GM21526 (cell line): ENCODE measurements at regions not wholly inside any gene's neighbourhood (a gene's known extent, or its start where the extent isn't known, plus 50 kb on each side); places are given as distances from the start of the nearest gene placed in this dataset.
"Not testable (repeated sequence)": the region's sequence is repeated elsewhere in the genome, so short reads cannot be mapped to it uniquely, and the experiment has no call there.

Source experiments
- ATAC-seq: cut with Tn5 transposase; IDR thresholded peaks from one replicate; pipeline ENCODE4 v1.9.1; 2021; ENCODE audit warnings: moderate library complexity; ENCODE audit not compliant: unreplicated experiment, low FRiP score

DNA sequence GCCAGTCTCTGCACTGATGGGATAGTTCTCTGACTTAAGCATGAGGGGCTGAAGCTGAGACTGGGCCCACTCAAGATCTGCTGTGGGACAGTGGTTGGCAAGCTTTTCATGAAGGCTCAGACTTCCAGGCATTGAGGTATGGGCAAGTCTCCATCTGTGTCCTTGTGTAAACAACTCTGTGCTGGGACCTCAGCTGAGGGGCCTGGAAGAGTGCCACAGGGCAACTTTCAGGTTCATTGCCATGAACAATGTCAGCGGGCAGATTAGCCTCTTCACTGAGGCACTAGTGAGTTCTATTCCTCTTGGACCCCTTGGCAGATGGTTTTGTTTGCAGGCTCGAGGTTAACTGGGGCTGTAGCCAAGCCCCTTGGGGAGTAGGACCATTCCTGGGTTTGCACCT, 127.1 kb downstream of the MRPS30 start:
- ATAC-seq = no peak

- ATAC-seq = no peak
Measured at GRCh38 chr5:44942524-44943001, 133.8 kb downstream of the MRPS30 start.

GRCh38 chr5:44943647-44944046, 134.9 kb downstream of the MRPS30 start:
- ATAC-seq = no peak

DNA sequence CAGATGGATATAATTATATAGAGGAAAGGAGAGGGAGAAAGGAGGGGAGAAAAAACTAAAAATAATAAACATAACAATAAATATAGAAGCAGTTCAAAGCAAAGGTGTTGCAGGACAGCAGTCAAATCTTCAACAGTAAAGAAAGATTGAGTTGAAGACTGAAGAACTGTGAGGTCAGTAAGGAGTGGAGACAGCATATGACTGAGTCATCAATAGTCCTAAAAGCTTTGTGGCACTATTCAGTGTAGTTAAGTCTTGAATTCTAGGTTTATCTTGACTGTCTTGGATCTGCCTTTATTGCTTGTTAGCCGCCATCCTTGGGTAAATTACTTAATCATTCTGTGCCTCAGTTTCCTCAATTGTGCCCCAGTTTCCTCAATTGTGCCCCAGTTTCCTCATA, 137.0 kb downstream of the MRPS30 start:
- ATAC-seq = no peak

- no peak for ATAC-seq
Measured at GRCh38 chr5:44949687-44950086, 140.9 kb downstream of the MRPS30 start.

DNA sequence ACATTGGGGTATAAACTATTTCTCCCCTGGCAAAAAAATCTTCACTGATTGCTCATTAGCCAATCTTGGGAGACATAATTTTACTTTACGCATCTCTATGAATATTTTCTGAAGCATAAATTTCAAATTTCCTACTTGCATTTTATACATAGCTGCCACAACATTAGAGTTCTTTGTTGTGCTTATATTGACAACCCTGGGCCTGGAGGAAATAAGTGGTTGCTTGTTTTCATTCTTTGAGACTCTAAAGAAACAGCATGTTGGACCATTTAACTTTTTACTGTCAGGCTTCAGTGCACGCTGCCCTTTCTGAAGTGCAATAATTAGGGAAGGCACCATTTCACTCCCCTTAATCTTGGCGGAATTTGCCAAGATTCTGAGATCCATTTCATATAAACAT, 142.6 kb downstream of the MRPS30 start:
- no peak for ATAC-seq

DNA sequence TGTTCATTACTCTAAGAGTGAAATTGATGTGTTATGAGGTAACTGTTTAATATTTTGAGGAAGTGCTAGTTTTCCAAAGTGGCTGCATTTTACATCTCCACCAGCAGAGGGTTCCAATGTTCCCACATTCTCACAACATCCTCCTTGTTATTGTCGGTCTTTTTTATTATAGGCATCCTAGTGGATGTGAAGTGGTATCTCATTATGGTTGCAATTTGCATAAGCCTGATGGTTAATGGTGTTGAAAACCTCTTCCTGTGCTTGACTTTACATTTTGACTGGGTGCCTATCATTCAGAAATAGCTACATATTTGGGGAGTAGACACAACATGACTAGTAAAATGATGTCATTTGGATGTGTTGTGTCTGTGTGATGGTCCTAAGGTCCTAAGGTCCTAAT, 143.6 kb downstream of the MRPS30 start:
- ATAC-seq = peak; percentile 81

- no peak for ATAC-seq
Measured at GRCh38 chr5:44953078-44953477, 144.3 kb downstream of the MRPS30 start.

GRCh38 chr5:44958943-44959454, 150.3 kb downstream of the MRPS30 start:
- not testable (repeated sequence) for ATAC-seq

GRCh38 chr5:44969825-44970224, 161.1 kb downstream of the MRPS30 start:
- no peak for ATAC-seq

- ATAC-seq = not testable (repeated sequence)
Measured at GRCh38 chr5:44970963-44971362, 162.2 kb downstream of the MRPS30 start.

DNA sequence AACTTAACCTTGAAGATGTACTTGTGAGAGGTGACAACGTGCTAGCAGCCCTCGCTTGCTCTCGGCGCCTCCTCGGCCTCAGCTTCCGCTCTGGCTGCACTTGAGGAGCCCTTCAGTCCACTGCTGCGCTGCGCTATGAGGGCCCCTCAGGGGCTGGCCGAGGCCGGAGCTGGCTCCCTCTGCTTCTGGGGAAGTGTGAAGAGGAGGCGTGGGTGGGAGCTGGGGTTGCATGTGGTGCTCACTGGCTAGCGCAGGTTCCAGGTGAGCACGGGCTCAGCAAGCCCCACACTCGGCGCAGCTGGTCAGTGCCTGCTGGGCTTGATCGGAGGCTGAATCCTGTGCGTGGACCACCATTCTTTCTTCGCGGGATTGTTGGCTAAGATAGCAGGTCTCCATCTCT, 166.1 kb downstream of the MRPS30 start:
- ATAC-seq = no peak

DNA sequence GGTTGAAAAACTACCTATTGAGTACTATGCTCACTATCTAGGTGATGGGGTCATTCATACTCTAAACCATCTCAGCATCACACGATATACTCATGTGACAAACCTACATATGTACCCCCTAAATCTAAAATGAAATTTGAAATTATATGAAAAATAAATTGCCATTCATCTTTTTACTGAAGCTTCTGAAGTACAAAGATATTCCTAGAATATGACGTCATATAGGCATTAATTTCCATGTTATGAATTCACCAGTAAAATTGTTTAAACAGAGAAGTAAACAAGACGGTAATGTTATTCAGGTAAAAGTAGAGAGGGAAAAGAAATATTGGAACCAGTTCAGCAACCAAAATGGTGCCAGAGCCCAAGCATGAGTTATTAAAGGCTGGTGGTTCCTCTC, 173.0 kb downstream of the MRPS30 start:
- ATAC-seq = no peak

DNA sequence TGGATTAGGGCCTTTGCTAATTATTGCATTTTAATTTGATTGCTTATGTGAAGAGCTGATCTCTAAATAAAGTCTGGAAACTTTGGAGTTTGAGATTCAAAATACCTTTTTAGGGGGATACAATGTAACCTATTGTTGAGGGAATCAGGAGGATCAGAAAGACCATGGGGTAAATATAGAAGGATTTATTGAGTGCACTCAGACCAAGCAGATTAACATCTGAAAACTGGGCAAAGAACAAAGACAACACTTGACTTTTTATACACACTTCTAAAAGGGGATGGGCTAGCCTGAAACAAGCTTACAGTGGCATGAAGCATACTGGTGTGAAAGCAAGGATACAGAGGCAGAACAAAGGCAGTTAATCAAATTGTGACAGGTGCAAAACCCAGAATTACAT, 174.3 kb downstream of the MRPS30 start:
- ATAC-seq = no peak

GRCh38 chr5:44987026-44987425, 178.3 kb downstream of the MRPS30 start:
- ATAC-seq = no peak

DNA sequence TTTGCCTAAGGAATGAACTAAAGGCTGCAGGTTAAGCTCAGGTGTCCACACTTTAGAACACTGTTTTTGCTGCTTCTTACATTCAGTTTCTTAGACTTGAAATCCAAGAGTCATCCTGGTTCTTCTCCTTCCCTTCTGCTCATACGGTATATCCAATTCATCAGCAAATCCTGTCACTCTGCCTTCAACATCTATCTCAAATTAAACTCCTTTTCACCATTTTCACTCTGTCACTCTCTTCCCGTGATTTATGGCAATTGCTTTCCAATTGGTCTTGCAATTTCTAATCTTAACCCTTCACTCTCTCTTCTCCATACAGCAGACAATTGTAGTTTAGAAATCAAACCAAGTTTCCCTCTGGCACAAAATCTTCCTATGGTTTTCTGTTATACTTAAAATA, 182.9 kb downstream of the MRPS30 start:
- ATAC-seq = no peak

GRCh38 chr5:44993286-44993685, 184.5 kb downstream of the MRPS30 start:
- no peak for ATAC-seq

DNA sequence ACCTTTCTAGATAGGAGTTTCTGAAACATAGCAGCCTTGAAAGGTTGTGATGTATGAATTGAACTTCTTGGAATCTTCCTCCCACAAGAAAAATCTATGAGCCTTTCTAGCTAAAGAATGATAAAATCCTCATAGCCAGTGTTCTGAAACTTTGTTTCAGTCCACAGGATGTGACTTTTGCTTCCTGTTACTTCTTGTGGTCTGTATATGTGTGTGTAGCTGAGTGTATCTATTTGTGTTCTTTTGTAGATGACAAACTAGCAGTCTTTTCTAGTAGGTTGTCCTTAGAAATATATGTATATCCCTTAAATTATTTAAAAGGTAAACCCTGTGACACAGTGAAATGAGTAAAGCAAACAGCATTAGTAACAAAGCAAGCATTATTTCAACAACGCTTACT, 188.8 kb downstream of the MRPS30 start:
- ATAC-seq = no peak

- not testable (repeated sequence) for ATAC-seq
Measured at GRCh38 chr5:45007102-45007501, 198.4 kb downstream of the MRPS30 start.

DNA sequence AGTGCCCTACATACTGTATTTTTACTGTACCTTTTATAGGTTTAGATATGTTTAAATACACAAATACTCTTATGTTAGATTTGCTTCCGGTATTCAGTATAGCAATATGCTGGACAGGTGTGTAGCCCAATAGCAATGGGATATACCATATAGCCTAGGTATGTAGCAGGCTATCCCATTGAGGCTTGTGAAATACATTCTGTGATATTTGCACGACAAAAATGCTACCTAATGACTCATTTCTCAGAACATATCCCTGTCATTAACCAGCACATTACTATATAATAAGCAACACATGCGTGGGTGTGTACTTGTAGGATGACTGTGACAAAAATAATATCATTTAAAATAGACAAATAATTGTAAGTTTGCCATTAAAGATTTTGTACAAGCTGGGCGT, 208.8 kb downstream of the MRPS30 start:
- ATAC-seq = no peak

GRCh38 chr5:45029553-45029952, 220.8 kb downstream of the MRPS30 start:
- ATAC-seq = no peak

DNA sequence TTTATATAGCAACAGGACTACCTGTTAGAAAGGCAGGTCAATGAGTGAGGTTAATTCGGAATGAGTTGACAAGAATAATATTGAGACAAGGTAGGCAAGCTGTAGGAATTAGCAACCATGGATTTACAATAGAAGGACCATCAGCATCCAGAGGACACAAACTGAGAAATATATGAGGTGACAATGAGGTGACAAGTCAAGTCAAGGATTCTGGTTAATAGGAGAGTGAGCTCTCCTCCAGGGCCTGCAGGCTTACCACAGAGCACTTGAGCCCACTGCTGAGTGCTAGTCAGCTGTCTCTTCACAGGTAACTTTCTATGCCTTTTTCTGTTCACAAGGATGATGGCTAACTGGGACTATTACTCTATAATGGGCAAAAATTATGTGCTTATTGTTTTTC, 227.2 kb downstream of the MRPS30 start:
- ATAC-seq = no peak

- no peak for ATAC-seq
Measured at GRCh38 chr5:45037927-45038326, 229.2 kb downstream of the MRPS30 start.
